Gastrocnemius medialis (tissue), 4 donors: ENCODE measurements at regions not wholly inside any gene's neighbourhood (a gene's known extent, or its start where the extent isn't known, plus 50 kb on each side); places are given as distances from the start of the nearest gene placed in this dataset.

Experiments used
- ATAC-seq, 2 donors: fragments of 150-250 bp; one replicate each; pipeline ENCODE4 v1.9.1; 2016
- DNase-seq, 2 donors: peaks; one replicate each; pipeline ENCODE4 v3.0.0-alpha.2; 2019
- H3K27ac ChIP-seq, 4 donors: fragments of 200-600 bp; sonication (generic); 1 replicate in 1 of 4; 2 replicates in 3 of 4; pipeline ENCODE4 v1.5.1; 2016 to 2018; ENCODE audit warnings: mild to moderate bottlenecking in 2 of 4, moderate library complexity in 1 of 4
- H3K27me3 ChIP-seq, 3 donors: fragments of 200-600 bp; sonication (generic) in 2 of 3; 1 replicate in 1 of 3; 2 replicates in 2 of 3; pipeline versions ENCODE4 v1.5.1 to v1.6.0; 2016 to 2019; ENCODE audit warnings: mild to moderate bottlenecking in 1 of 3, moderate library complexity in 1 of 3
- H3K36me3 ChIP-seq, 2 donors: fragments of 200-600 bp; sonication (generic) in 1 of 2; one replicate each; pipeline ENCODE4 v1.5.1; 2017 to 2018
- H3K4me1 ChIP-seq, 2 donors: fragments of 200-600 bp; sonication (generic) in 1 of 2; one replicate each; pipeline ENCODE4 v1.5.1; 2016 to 2017; ENCODE audit warnings: mild to moderate bottlenecking in 2 of 2
- H3K4me3 ChIP-seq, 4 donors: fragments of 200-600 bp; sonication (generic) in 3 of 4; 1 replicate in 1 of 4; 2 replicates in 3 of 4; pipeline ENCODE4 v1.5.1; 2016 to 2019; ENCODE audit warnings: mild to moderate bottlenecking in 2 of 4
- H3K9me3 ChIP-seq, 3 donors: fragments of 200-600 bp; sonication (generic) in 2 of 3; 1 replicate in 1 of 3; 2 replicates in 2 of 3; pipeline ENCODE4 v1.5.1; 2016 to 2019
- CTCF ChIP-seq, 5 experiments: fragments of 450-650 bp in 3 of 5; fragments of 200-600 bp in 2 of 5; sonication (generic) in 2 of 5; IDR thresholded peaks in 4 of 5; conservative IDR thresholded peaks in 1 of 5; 1 replicate in 4 of 5; 2 replicates in 1 of 5; pipeline ENCODE4 v1.5.1; 2016 to 2019; ENCODE audit warnings: antibody characterized with exemption in 5 of 5, mild to moderate bottlenecking in 3 of 5, moderate library complexity in 3 of 5
- POLR2A ChIP-seq, 2 donors: fragments of 450-650 bp; IDR thresholded peaks; one replicate each; pipeline ENCODE4 v1.6.1; 2017; ENCODE audit warnings: antibody characterized with exemption in 2 of 2, mild to moderate bottlenecking in 2 of 2, moderate library complexity in 2 of 2
- in situ Hi-C, 4 donors: fragments of 200-750 bp; cut with MboI; loops; one replicate each; pipeline versions ENCODE4 v1.15.0 to v1.8.0; 2017; ENCODE audit warnings: low sequenced_read_pairs in 4 of 4
- intact Hi-C: fragments of 100-400 bp; cut with DNase I; formaldehyde crosslinking; loops from one replicate; pipeline ENCODE4 v1.15.1; 2023; ENCODE audit warnings: low total_unique reads

GRCh38 chr1:37305841-37306240 is 168.5 kb upstream of the ZC3H12A start:
- Histone ChIP-seq H3K36me3 (no peaks in the 10 kb centered on the region), H3K27me3 (peaks cover 0 to 3% (median 0%) of the 10 kb centered on the region in 3 donors), H3K9me3 (no peaks in the 10 kb centered on the region), H3K4me3 (no peak overlapping the region), H3K27ac (no peak overlapping the region), H3K4me1 (no peaks in the 10 kb centered on the region)
- no peak for ATAC-seq
- TF ChIP-seq CTCF (IDR thresholded peaks at IDR 0.05 in 4 of 5, conservative IDR thresholded peaks at IDR 0.05 in 1 of 5): no peak
- TF ChIP-seq POLR2A (IDR thresholded peaks at IDR 0.05): no peak
- in situ Hi-C loops: no loop called here
- no peak for DNase-seq
- intact Hi-C loops: no loop called here

GRCh38 chr1:37306461-37306860 is 167.9 kb upstream of the ZC3H12A start:
- in situ Hi-C loops (no loop called here), intact Hi-C loops (no loop called here)
- TF ChIP-seq CTCF (IDR thresholded peaks at IDR 0.05 in 4 of 5, conservative IDR thresholded peaks at IDR 0.05 in 1 of 5) (no peak), POLR2A (IDR thresholded peaks at IDR 0.05) (no peak)
- DNase-seq (no peak), ATAC-seq (no peak)
- H3K27ac ChIP-seq: no peak overlapping the region
- no peaks in the 10 kb centered on the region for H3K4me1 ChIP-seq
- no peak overlapping the region for H3K4me3 ChIP-seq
- no peaks in the 10 kb centered on the region for H3K27me3 ChIP-seq
- no peaks in the 10 kb centered on the region for H3K36me3 ChIP-seq
- H3K9me3 ChIP-seq: no peaks in the 10 kb centered on the region

- no peaks in the 10 kb centered on the region for H3K36me3 ChIP-seq
- no peak for DNase-seq
- no peaks in the 10 kb centered on the region for H3K9me3 ChIP-seq
- intact Hi-C loops: no loop called here
- H3K27me3 ChIP-seq: no peaks in the 10 kb centered on the region
- TF ChIP-seq CTCF (IDR thresholded peaks at IDR 0.05 in 4 of 5, conservative IDR thresholded peaks at IDR 0.05 in 1 of 5) (no peak), POLR2A (IDR thresholded peaks at IDR 0.05) (no peak)
- no peak overlapping the region for H3K27ac ChIP-seq
- no peak overlapping the region for H3K4me3 ChIP-seq
- in situ Hi-C loops: no loop called here
- ATAC-seq: no peak
- no peaks in the 10 kb centered on the region for H3K4me1 ChIP-seq
Observed at GRCh38 chr1:37306871-37307270, 167.5 kb upstream of the ZC3H12A start.

- ATAC-seq: no peak
- no peak for TF ChIP-seq POLR2A (IDR thresholded peaks at IDR 0.05)
- TF ChIP-seq CTCF (IDR thresholded peaks at IDR 0.05 in 4 of 5, conservative IDR thresholded peaks at IDR 0.05 in 1 of 5): no peak
- DNase-seq: no peak
- no peaks in the 10 kb centered on the region for H3K9me3 ChIP-seq
- intact Hi-C loops (no loop called here), in situ Hi-C loops (no loop called here)
- H3K4me3 ChIP-seq: no peak overlapping the region
- H3K27me3 ChIP-seq: peaks cover 0 to 6% (median 2%) of the 10 kb centered on the region in 3 donors
- H3K4me1 ChIP-seq: no peaks in the 10 kb centered on the region
- no peaks in the 10 kb centered on the region for H3K36me3 ChIP-seq
- no peak overlapping the region for H3K27ac ChIP-seq
Observed at GRCh38 chr1:37308031-37308960, 166.1 kb upstream of the ZC3H12A start.
